Panc1 (cell line): ENCODE measurements at regions not wholly inside any gene's neighbourhood (a gene's known extent, or its start where the extent isn't known, plus 50 kb on each side); places are given as distances from the start of the nearest gene placed in this dataset.

Experiments used
- ATAC-seq: fragments of 200-7000 bp; cut with Tn5 transposase; 2 replicates; pipeline ENCODE4 v1.9.1; 2020; ENCODE audit warnings: mild to moderate bottlenecking, moderate library complexity
- BruUV-seq: library from RNA; stranded (reverse); fragments of 400-500 nt; replicated peaks from 2 replicates; lab custom pipeline; 2021; lab: Mats Ljungman, UMichigan
- CTCF ChIA-PET: fragments of 300-600 bp; sonication (Branson Sonifier 250); formaldehyde crosslinking; loops from one replicate; lab custom pipeline; 2022; ENCODE audit warnings: antibody characterized with exemption; lab: Charles Lee
- POLR2A ChIA-PET: fragments of 300-600 bp; sonication (Branson Sonifier 250); formaldehyde crosslinking; loops from one replicate; lab custom pipeline; 2022; ENCODE audit warnings: antibody characterized with exemption; lab: Charles Lee
- DNase-seq: peaks from one replicate; pipeline ENCODE4 v3.0.0-alpha.2; 2010; ENCODE audit warnings: low read depth, low spot score
- H3K27ac ChIP-seq: 2 replicates; pipeline ENCODE4 v1.5.1; 2011; ENCODE audit warnings: mild to moderate bottlenecking, low read length, inconsistent platforms
- H3K27me3 ChIP-seq: fragments of 200-500 bp; sonication (Bioruptor generic); 2 replicates; pipeline ENCODE4 v1.6.0; 2014; ENCODE audit warnings: low read length, inconsistent platforms; ENCODE audit not compliant: control insufficient read depth, insufficient read depth
- H3K36me3 ChIP-seq: fragments of 200-500 bp; sonication (Bioruptor generic); 2 replicates; pipeline ENCODE4 v1.5.1; 2014; ENCODE audit warnings: inconsistent platforms, mild to moderate bottlenecking, low read length, moderate library complexity; ENCODE audit not compliant: control insufficient read depth, insufficient read depth
- H3K4me1 ChIP-seq: 2 replicates; pipeline ENCODE4 v1.5.1; 2011; ENCODE audit warnings: inconsistent platforms, mild to moderate bottlenecking, low read length, moderate library complexity; ENCODE audit not compliant: control insufficient read depth, insufficient read depth
- H3K4me3 ChIP-seq, 2 experiments: 2 replicates each; pipeline ENCODE4 v1.5.1; 2011 to 2012; ENCODE audit warnings: low read depth in 2 of 2, low read length in 2 of 2, mild to moderate bottlenecking in 2 of 2, inconsistent platforms in 1 of 2, moderate library complexity in 1 of 2
- H3K9me3 ChIP-seq: fragments of 200-500 bp; sonication (Bioruptor generic); 2 replicates; pipeline ENCODE4 v1.5.1; 2014; ENCODE audit warnings: low read depth, mild to moderate bottlenecking, inconsistent platforms, low read length, moderate library complexity; ENCODE audit not compliant: control insufficient read depth, insufficient read depth
- CTCF ChIP-seq: fragments of 450-650 bp; IDR thresholded peaks from 2 replicates; pipeline ENCODE4 v1.5.1; 2017; ENCODE audit warnings: mild to moderate bottlenecking
- POLR2AphosphoS5 ChIP-seq: IDR thresholded peaks from 2 replicates; pipeline ENCODE4 v1.6.1; 2012; ENCODE audit warnings: mild to moderate bottlenecking, low read depth, low read length, moderate library complexity
- REST ChIP-seq, 2 experiments: IDR thresholded peaks; 2 replicates each; pipeline ENCODE4 v1.6.1; 2011 to 2012; ENCODE audit warnings: low read depth in 2 of 2, control low read depth in 1 of 2, low read length in 1 of 2, mild to moderate bottlenecking in 1 of 2, moderate library complexity in 1 of 2; ENCODE audit not compliant: insufficient read depth in 1 of 2
- SIN3A ChIP-seq: IDR thresholded peaks from 2 replicates; pipeline ENCODE4 v1.6.1; 2012; ENCODE audit warnings: low read depth, mild to moderate bottlenecking, low read length, moderate library complexity, borderline replicate concordance; ENCODE audit not compliant: insufficient read depth
- TCF7L2 ChIP-seq: IDR thresholded peaks from 2 replicates; pipeline ENCODE4 v1.6.1; 2011; ENCODE audit warnings: mild to moderate bottlenecking, low read depth, low read length, inconsistent platforms
- in situ Hi-C: cut with HindIII; loops from 2 replicates; pipeline ENCODE4 v1.10.0; 2016; ENCODE audit warnings: low sequenced_read_pairs, low pct_unique_long_range_greater_than_20kb
- intact Hi-C: fragments of 100-400 bp; cut with micrococcal nuclease; formaldehyde crosslinking; loops from one replicate; pipeline ENCODE4 v1.10.0; 2022; ENCODE audit not compliant: unreplicated experiment

- Histone ChIP-seq H3K27me3 (no peaks in the 10 kb centered on the region), H3K36me3 (no peaks in the 10 kb centered on the region), H3K4me1 (no peaks in the 10 kb centered on the region), H3K27ac (no peak overlapping the region), H3K4me3 (no peak overlapping the region), H3K9me3 (no peaks in the 10 kb centered on the region)
- ATAC-seq = no peak
- intact Hi-C loops = no loop called here
- ChIA-PET CTCF (no interaction called here), POLR2A (no interaction called here)
- no TSS peak for BruUV-seq
- DNase-seq = no peak
- in situ Hi-C loops = no loop called here
- no peak for TF ChIP-seq SIN3A
- no peak for TF ChIP-seq TCF7L2
- TF ChIP-seq POLR2AphosphoS5 = no peak
These were observed 392.6 kb upstream of the DEPDC1 start for GRCh38 chr1:68889471-68889870.

GRCh38 chr1:68890736-68891135 is 393.9 kb upstream of the DEPDC1 start:
- in situ Hi-C loops = no loop called here

More at GRCh38 chr1:68890736-68891135, 393.9 kb upstream of the DEPDC1 start:
- BruUV-seq = no TSS peak
- ATAC-seq = no peak
- ChIA-PET CTCF (no interaction called here), POLR2A (no interaction called here)
- Histone ChIP-seq H3K9me3 (no peaks in the 10 kb centered on the region), H3K27me3 (no peaks in the 10 kb centered on the region), H3K36me3 (no peaks in the 10 kb centered on the region), H3K27ac (no peak overlapping the region), H3K4me3 (no peak overlapping the region), H3K4me1 (no peaks in the 10 kb centered on the region)
- no peak for DNase-seq
- TF ChIP-seq SIN3A (no peak), REST (IDR thresholded peaks at IDR 0.05; ENCODE audit: insufficient read depth in 1 of 2, low read depth in 2 of 2, low read length in 1 of 2) (no peak), POLR2AphosphoS5 (no peak), TCF7L2 (no peak), CTCF (no peak)
- intact Hi-C loops = no loop called here
